ENCODE measurements at regions not wholly inside any gene's neighbourhood (a gene's known extent, or its start where the extent isn't known, plus 50 kb on each side); places are given as distances from the start of the nearest gene placed in this dataset.

DNA sequence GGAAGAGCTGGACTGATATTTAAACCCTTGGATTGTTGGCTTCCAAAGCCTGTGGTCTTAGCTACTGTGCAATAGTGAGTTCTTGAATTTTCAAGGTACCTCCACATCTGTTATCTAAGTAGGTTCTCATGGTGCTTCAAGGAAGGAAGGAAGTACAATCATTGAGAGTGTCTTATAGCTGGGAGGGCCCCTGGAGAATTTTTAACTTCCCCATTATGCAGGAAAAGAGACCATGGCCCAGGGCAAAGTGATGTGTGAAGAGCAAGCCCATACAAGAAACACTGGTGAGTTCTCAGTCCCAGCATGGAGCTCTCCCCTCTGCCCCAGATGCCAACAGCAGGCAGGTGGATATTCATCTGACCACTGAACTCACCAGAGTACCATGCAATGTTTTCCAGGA lies 169.0 kb upstream of the IRX6 start:
- TF ChIP-seq EZH2phosphoT487 (IDR thresholded peaks at IDR 0.05; ENCODE audit: borderline replicate concordance, low read length) (no peak), EZH2 (IDR thresholded peaks at IDR 0.05; ENCODE audit: low read length, unreplicated experiment) (no peak)
- TF ChIP-seq, protein P1, sequence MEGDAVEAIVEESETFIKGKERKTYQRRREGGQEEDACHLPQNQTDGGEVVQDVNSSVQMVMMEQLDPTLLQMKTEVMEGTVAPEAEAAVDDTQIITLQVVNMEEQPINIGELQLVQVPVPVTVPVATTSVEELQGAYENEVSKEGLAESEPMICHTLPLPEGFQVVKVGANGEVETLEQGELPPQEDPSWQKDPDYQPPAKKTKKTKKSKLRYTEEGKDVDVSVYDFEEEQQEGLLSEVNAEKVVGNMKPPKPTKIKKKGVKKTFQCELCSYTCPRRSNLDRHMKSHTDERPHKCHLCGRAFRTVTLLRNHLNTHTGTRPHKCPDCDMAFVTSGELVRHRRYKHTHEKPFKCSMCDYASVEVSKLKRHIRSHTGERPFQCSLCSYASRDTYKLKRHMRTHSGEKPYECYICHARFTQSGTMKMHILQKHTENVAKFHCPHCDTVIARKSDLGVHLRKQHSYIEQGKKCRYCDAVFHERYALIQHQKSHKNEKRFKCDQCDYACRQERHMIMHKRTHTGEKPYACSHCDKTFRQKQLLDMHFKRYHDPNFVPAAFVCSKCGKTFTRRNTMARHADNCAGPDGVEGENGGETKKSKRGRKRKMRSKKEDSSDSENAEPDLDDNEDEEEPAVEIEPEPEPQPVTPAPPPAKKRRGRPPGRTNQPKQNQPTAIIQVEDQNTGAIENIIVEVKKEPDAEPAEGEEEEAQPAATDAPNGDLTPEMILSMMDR (conservative IDR thresholded peaks at IDR 0.05; ENCODE audit: low read depth, low read length) = no peak

DNA sequence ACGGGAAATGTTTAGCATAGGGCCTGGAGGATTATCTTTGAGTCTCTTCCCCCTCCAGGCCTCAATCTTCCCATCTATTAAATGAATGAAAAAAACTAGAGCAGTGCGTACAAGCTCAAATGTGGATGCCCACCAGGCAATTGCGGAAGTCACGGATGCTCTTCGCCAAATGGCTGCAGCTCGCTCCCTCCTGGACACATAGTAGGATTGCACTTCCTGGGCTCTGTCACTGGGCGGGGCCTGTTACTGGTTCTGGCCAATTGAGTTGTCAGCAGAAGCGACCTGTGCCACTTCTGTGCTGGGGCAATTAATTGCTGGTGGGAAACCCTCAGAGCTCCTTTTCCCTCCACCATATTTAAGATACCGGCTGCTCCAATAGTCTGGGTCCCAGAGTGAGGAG lies 168.2 kb upstream of the IRX6 start:
- intact Hi-C loops (cut with micrococcal nuclease) = no loop called here
- H3K4me2 ChIP-seq (ENCODE audit: low read length) = no peak overlapping the region
- DNase-seq (no peak), ATAC-seq (no peak)
- H3K4me3 ChIP-seq (ENCODE audit: low read length) = no peak overlapping the region
- no peaks in the 10 kb centered on the region for H3K4me1 ChIP-seq (ENCODE audit: insufficient read depth, low read length)
- H3K9me2 ChIP-seq (replicated peaks; ENCODE audit: low read length) = no peaks in the 10 kb centered on the region
- no peaks in the 10 kb centered on the region for H3F3A ChIP-seq (ENCODE audit: low read length, unreplicated experiment)
- no TSS peak for BruUV-seq (replicated peaks)
- no peaks in the 10 kb centered on the region for H3K9me3 ChIP-seq (ENCODE audit: low read length)
- H4K20me1 ChIP-seq (ENCODE audit: low read length) = no peaks in the 10 kb centered on the region
- ChIA-PET CTCF (no interaction called here), POLR2A (ENCODE audit: unreplicated experiment) (no interaction called here)
- H3K79me2 ChIP-seq (ENCODE audit: low read length) = no peaks in the 10 kb centered on the region
- no peaks in the 10 kb centered on the region for H3K27me3 ChIP-seq (ENCODE audit: low read length)
- TF ChIP-seq, protein P1 (conservative IDR thresholded peaks at IDR 0.05; ENCODE audit: low read depth, low read length) = no peak
- TF ChIP-seq EZH2 (IDR thresholded peaks at IDR 0.05; ENCODE audit: low read length, unreplicated experiment) (no peak), EZH2phosphoT487 (IDR thresholded peaks at IDR 0.05; ENCODE audit: borderline replicate concordance, low read length) (no peak)
- H2AFZ ChIP-seq (ENCODE audit: low read length) = no peak overlapping the region
- H3K36me3 ChIP-seq (ENCODE audit: low read depth, low read length) = no peaks in the 10 kb centered on the region
- H3K27ac ChIP-seq (ENCODE audit: low read length) = no peak overlapping the region
- H3K9ac ChIP-seq (ENCODE audit: low read length) = no peak overlapping the region

More for the DNA sequence above, 169.0 kb upstream of the IRX6 start:
- Histone ChIP-seq H3K36me3 (ENCODE audit: low read depth, low read length) (no peaks in the 10 kb centered on the region), H3K4me3 (ENCODE audit: low read length) (no peak overlapping the region), H3K9ac (ENCODE audit: low read length) (no peak overlapping the region), H3K4me1 (ENCODE audit: insufficient read depth, low read length) (no peaks in the 10 kb centered on the region), H2AFZ (ENCODE audit: low read length) (no peak overlapping the region), H3K4me2 (ENCODE audit: low read length) (no peak overlapping the region), H3F3A (ENCODE audit: low read length, unreplicated experiment) (no peaks in the 10 kb centered on the region), H3K9me3 (ENCODE audit: low read length) (no peaks in the 10 kb centered on the region), H3K27ac (ENCODE audit: low read length) (no peak overlapping the region), H3K79me2 (ENCODE audit: low read length) (no peaks in the 10 kb centered on the region), H3K9me2 (replicated peaks; ENCODE audit: low read length) (no peaks in the 10 kb centered on the region), H3K27me3 (ENCODE audit: low read length) (no peaks in the 10 kb centered on the region), H4K20me1 (ENCODE audit: low read length) (no peaks in the 10 kb centered on the region)
- DNase-seq (no peak), ATAC-seq (no peak)
- POLR2A ChIA-PET (ENCODE audit: unreplicated experiment) = no interaction called here
- intact Hi-C loops (cut with micrococcal nuclease) = no loop called here
- CTCF ChIA-PET = no interaction called here
- BruUV-seq (replicated peaks) = no TSS peak

DNA sequence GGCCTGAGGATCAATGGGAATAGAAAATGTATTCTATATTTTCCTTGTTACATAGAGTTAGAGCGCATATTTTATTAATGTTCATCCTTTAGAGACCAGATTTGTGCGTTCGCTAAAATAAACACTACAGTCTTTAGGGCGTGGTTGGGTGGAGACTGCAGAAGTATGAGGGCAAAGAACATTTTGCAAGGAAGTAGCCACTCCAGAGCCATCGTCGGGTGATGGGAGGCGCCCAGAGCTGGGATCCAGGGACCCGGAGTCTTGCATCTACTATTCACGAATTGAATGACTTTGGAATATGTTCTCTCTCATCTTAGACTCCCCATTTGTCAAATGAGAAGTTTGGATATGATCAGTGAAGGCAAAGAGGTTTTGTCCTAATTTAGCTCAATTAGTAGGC lies 154.2 kb upstream of the IRX6 start:
- H3K27ac ChIP-seq (ENCODE audit: low read length) = no peak overlapping the region
- ATAC-seq (no peak), DNase-seq (no peak)
- H3K27me3 ChIP-seq (ENCODE audit: low read length) = no peaks in the 10 kb centered on the region
- no peaks in the 10 kb centered on the region for H3K36me3 ChIP-seq (ENCODE audit: low read depth, low read length)
- no peak overlapping the region for H3K9ac ChIP-seq (ENCODE audit: low read length)
- no peak overlapping the region for H3K4me3 ChIP-seq (ENCODE audit: low read length)
- BruUV-seq (replicated peaks) = no TSS peak
- ChIA-PET POLR2A (ENCODE audit: unreplicated experiment) (no interaction called here), CTCF (no interaction called here)
- H3K4me2 ChIP-seq (ENCODE audit: low read length) = no peak overlapping the region
- H3F3A ChIP-seq (ENCODE audit: low read length, unreplicated experiment) = no peaks in the 10 kb centered on the region
- no peak overlapping the region for H2AFZ ChIP-seq (ENCODE audit: low read length)
- no peaks in the 10 kb centered on the region for H4K20me1 ChIP-seq (ENCODE audit: low read length)
- H3K4me1 ChIP-seq (ENCODE audit: insufficient read depth, low read length) = no peaks in the 10 kb centered on the region
- TF ChIP-seq EZH2phosphoT487 (IDR thresholded peaks at IDR 0.05; ENCODE audit: borderline replicate concordance, low read length) (no peak), EZH2 (IDR thresholded peaks at IDR 0.05; ENCODE audit: low read length, unreplicated experiment) (no peak)
- TF ChIP-seq, protein P1 (conservative IDR thresholded peaks at IDR 0.05; ENCODE audit: low read depth, low read length) = no peak
- H3K9me3 ChIP-seq (ENCODE audit: low read length) = no peaks in the 10 kb centered on the region
- intact Hi-C loops (cut with micrococcal nuclease) = no loop called here
- H3K9me2 ChIP-seq (replicated peaks; ENCODE audit: low read length) = no peaks in the 10 kb centered on the region
- H3K79me2 ChIP-seq (ENCODE audit: low read length) = no peaks in the 10 kb centered on the region
